Central memory CD4-positive, alpha-beta T cell (primary cell): ENCODE measurements at regions not wholly inside any gene's neighbourhood (a gene's known extent, or its start where the extent isn't known, plus 50 kb on each side); places are given as distances from the start of the nearest gene placed in this dataset.

ENCODE experiments used
- DNase-seq: peaks from one replicate; pipeline ENCODE4 v3.0.0; 2022

DNA sequence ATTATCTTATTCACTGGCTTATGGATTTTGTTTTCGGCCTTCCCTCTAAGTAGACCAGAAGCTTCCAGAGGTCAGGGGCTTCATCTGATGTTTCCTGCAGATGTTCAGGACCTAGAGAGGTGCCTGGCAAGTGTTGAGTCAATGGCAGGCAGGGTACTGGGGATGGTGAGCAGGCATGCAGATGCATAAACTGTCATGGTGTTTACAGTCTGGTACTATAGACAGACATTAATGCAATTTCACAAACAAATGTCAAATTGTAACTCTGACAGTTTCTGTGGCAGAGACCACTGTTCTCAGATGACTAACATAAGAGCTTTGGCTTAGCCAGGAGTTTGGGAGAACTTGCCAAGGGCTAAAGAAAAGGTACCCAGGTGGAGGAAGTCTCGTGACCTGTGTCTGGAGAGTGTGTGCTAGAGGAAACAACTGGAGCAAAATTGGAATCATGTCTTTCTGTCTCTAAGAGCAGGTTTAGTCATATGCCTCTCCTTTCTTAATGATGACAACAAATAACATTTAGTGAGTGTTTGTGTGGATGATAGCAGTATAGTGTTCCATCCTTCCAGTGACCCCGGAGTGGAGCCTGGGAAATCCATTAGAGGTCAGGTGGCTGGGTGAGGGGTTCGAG is 53.7 kb upstream of the TRAK1 start:
- no peak for DNase-seq

DNA sequence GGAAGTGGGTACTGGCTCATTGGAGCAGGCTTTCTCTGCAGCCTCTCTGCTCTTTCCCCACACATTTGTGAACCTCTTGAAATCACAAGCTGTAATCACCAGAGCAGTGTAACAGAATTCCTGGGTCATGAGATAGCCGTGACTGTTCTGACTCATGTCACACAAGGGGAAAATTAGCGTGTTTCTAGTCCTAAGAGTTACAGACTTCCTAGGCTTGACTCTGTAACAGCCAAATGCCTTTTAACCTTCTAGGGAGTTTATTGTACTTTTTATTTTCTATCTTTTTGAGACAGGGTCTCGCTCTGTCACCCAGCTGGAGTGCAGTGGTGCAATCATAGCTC is 54.7 kb upstream of the TRAK1 start:
- no peak for DNase-seq

DNA sequence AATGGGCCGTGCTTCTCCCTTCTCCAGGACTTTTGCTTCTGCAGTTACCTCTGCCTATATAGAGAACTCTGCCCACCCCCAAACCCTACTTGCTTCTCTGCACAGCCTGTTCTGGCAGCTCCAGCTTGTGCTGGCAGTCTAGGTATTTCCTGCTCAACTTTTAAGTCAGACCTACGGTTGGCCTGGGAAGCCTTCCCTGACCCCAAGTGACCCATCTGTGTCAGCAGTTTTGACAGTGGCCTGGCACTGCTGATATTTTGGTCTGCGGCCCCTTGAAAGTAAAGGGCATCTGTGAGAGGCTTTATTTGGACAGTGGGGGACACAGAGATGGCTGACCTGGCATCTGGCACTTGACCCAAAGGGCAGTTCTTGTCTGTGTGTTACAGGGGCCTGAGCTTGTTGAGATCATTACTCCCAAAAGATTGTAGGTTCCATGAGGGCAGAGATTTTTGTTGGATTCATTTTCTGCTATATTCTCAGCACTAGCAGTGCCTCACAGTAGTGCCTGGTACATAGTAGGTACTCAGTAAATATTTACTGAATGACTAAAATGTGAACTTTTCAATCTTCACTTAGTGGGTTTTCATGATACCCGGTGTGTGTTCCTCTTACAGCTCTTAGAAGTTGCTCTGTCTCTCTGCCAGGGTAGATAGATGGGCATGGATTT is 55.2 kb upstream of the TRAK1 start:
- DNase-seq = no peak

DNA sequence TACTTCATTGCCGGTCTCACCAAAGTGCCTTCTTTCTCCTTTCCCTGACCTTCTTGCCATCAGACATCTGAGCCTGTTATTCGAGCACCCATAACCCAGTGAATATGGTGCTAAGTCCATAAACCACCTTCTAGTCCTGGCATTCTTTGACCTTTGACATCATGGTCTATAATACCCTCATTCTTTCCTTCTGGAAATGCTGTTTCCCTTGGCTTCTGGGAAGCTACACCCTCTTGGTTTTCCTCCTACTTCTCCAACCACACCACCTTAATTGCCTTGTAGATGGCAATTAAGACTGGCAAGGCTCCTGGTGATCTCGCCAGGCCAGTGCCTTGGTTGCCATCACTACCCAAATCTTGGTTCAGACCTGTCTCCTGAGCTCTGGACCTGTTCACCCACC is 56.1 kb upstream of the TRAK1 start:
- DNase-seq = no peak

DNA sequence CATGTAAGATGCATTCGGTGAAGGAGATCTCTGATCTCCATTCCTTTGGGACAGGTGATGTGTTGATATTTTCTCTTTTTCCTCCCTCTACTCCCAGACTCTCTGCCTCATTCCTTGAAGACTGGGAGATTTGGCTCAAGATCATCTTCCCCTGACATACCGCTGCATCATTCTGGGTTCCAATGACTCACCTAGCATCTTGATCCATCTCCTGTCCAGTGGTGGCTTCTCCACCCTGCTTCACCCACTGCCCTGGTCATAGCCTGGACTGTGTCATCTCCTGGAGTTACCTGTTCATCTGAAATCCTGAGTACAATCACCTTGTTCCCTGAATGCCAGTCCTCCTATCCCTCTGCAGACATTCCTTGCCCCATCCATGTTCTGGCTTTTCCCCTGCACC is 57.4 kb upstream of the TRAK1 start:
- DNase-seq = no peak

DNA sequence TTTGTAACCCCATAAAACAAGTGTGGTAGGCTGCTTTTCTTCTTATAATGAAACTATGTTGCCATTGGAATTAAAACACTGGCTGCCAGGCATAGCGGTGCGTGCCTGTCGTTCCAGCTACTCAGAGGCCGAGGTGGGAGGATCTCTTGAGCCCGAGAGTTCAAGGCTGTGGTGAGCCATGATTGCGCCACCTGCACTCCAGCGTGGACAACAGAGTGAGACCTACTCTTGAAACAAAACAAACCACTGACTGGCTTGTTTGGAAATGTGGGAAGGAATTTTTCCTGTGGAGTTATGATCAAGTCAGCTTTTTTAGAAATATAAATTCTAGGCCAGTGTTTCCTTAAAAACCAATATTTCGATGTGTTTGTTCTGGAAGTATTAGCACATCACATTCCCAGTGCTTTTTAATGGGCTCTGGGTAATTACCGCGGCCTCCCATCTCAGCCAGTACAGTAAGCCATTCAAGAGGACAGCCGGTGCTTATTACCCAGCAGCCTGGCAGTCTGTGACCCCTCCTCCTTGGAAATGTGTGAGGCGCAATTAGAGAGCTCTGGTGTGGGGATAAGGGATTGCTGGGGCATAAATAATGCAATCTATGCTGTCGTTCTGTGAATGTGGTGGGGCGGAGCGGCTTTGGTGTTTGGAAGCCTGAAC is 58.3 kb upstream of the TRAK1 start:
- no peak for DNase-seq

DNA sequence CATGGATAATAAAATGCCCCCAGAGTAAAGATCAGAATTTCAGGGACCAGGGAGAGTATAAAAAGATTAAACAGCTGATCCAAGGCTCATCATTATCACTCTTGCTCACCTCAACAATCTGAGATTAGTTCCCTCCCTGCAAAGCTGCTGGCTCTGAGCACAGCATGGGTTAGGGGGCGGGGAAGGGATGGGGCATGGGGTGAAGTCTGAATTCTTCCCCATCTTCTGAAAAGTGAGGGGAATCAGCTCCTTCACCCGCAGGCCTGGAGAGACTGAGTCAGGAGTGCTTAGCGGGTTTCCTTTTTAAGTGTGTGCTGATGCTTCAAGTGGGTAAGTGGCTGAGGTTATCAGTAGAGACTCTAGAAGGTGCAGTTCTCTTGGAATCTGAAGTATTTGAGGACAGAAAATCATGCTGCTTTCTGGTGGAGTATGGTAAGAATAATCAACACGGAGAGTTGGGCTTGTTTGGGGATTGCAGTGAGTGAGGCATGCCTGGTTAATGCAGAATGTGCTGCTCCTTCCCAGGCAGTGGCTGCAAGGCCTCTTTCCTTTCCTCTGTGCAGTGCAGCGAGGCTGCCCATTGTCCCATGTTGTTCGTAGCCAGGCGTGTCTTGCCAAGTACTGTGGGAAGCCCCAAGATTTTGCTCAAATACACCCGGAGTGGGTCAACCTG is 59.2 kb upstream of the TRAK1 start:
- no peak for DNase-seq

DNA sequence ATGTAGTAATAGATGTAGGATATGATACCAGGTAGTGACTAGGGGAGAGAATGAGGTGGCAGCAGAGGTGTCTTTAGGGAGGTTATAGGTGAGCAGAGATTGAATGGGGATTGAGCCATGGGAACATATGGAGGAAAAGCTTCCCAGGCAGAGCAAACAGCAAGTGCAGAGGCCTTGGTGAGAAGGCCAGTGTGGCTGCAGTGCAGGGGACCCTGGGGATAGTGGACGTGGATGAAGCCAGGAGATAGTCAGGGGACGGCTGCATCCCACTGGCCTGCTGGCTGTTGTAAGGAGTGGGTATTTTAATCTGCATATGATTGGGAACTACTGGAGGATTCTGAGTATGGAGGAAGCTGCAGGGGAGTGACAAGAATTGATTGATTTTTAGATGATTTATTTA is 62.7 kb upstream of the TRAK1 start:
- DNase-seq = no peak

DNA sequence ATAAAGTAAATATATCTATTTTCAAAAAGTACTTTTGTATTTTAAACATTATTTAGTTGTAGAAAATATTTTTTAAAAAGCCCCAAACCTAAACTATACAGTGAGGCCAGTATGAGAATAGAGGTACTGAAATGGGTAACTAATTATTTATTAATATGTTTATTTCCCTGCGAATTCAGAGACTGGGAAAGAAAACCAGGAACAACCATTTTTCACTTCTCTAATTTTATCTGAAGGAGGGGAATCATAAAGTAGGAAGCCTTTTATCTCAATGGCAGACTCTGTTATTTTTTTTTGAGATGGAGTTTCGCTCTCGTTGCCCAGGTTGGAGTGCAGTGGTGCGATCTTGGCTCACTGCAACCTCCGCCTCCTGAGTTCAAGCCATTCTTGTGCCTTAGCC is 63.6 kb upstream of the TRAK1 start:
- DNase-seq = no peak

DNA sequence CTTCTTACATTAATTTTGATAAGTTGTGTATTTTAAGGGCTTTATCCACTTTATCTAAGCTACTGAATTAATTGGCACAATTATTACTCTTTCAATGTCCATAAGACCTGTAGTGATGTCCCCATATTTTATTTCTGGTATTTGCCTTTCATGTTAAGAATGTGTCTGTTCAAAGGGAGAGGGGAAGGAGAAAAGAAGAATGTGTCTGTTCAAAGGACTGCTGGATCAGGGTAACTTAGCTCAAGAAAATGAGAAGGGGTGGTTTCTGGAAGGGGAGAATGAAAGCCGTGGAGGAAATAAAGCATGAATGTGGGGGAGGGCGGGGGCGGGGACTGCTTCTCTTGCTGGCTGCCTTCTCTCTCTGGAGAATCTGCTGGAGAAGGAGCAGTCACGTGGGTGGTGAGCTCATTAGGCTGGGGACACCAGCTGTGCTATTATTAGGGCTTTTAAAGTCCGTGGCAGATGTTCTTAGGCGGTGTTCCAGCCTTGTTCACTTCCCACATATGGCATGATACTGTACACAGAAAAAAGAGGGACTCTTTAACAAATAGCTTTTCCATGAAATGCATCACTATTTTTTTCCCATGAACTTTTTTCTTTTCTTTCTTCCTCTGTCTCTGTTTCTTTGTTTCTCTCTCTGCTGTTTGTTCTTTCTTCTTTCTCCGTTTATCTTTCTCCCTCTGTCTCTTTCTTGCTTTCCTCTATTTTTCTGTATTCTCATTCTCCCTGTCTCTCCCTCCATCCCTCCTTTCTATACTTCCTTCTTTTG is 63.7 kb upstream of the ULK4 start:
- DNase-seq = no peak

DNA sequence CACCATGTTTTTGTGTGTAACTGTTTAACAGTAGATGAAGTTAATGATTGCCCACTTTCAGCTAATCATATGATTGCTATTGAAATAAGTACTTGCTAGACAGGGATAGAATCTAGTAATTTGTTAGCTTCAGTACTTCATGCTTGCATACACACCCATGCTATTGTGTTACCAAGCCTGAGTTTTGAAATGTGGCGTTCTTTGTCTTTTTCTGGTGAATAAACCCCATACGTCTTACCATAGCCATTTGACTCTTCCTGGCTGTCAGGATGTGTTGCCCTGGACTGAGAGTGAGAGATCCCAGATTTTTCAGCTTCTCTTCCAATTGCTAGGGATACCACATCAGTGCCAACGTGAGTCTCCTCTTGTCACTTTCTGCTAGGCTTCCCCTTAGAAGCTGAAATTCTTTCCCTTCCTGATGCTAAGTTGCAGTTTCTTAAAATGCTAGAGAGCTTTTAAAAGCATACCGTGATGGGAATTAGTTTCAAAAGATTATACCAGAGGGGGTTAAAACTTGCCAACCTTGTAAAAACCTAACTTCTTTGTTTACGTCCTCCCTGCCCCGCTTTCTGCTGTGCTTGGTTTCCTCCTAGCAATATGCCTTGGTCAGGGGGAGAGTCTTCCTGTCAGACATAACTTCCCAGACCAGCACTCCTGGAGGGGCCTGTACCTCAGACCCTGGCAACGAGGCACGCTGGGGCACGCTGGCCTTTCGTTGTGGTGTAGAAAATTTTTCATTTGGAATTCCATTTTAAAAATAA is 62.9 kb upstream of the ULK4 start:
- DNase-seq = no peak

DNA sequence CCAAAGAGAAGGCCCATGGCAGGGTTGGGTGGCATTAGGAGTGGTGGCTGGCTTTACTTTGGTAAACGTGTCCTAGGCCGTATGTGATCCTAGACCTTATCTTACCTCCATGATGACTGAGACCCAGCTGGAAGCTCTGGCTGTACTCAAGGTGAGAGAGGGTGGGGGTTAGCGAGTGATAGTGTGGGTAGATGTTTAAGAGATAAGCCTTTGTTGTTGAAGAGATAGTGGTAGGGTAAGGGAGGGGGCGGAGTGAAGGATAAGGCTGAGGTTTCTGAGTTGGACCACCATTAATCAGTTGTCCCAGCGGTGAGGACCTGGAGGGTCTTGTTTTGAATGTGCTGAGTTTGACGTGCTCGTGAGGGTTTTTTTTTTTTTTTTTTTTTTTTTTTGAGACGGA is 61.5 kb upstream of the ULK4 start:
- peak; percentile 4 for DNase-seq

DNA sequence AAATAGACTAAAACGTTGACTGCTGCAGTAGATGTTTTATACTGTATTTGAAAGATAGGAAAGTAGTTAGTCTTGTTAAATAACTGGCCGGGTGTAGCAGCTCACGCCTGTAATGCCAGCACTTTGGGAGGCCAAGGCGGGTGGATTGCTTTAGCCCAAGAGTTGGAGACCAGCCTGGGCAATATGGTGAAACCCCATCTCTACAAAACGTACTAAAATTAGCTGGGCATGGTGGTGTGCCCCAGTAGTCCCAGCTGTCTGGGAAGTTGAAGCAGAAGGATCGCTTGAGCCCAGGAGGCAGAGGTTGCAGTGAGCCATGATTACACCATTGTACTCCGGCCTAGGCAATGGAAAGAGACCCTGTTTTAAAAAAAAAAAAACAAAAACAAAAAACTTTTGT is 60.5 kb upstream of the ULK4 start:
- DNase-seq = no peak

DNA sequence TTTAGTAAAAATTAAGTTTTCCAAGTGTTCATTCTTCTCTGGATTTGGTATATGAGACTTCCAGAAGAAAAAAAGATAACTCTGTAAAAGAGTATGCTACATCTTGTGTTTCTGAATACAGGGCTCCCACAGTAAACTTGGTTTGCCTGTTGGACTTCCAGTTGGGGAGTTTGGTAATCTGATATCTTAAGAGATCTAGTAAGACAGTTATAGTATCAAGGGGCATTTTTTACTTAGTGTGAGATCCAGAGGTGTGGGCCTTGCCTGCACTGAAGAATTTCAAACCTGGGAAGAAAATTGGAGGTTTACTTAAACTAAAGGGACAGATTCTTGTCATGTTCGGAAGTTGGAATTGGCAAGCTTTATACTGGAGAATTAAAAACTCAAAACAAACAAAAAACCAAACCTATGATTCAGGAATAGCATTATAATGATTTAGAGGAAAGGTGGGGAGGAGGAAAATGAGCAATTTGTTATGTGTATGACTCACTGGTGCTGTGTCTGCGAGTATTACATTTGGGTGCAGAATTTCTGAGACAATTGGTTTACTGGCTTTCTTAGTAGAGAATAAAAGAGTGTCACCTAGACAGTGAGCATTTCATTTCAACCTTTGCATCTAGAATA is 58.9 kb upstream of the ULK4 start:
- DNase-seq = no peak

DNA sequence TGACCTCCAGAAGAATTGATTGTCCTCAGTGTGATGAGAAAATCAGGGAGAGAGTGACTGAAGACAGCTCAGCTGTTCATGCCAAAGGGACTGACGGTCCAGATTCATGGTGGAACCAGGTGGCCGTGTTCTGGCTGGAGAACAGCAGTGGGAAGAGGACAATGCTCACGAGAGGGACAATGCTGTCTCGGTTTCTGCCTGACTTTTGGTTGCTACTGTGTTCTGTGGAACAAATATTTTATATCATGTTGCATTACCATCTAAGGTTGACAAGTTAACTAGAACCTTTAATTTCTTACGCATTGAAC is 58.0 kb upstream of the ULK4 start:
- no peak for DNase-seq

DNA sequence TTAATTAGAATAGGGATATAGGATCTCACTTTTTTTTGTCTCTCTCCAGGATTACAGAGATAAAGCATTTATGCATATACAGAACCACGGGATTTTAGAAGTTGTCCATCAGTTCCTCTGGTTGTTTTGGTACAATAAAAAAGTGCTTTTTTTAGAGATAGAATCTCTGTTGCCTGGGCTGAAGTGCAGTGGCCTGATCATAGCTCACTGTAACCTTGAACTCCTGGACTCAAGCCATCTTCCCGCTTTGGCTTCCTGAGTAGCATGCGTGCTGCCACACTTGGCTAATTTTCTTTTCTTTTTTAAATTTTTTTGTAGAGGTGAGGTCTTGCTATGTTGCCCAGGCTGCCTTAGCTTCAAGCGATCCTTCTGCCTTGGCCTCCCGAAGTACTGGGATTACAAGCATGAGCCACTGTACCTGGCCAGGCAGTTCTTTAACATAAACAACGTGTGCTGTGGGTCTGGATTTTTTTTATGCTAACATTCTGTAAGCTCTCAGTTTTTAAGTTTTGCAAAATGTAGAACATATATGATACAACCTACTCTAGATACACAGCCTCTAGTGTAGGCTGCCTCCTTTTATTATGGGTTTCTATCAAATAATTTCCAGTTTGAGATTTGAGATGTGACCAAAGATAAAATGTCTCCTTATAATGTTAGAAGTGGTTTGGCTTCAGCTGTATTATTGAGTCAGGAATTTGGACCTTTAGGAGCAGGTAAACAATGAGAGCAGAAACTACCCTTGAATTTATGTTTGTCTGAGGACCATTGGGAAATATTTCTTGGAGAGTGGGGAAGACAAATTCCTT is 57.4 kb upstream of the ULK4 start:
- DNase-seq = no peak

DNA sequence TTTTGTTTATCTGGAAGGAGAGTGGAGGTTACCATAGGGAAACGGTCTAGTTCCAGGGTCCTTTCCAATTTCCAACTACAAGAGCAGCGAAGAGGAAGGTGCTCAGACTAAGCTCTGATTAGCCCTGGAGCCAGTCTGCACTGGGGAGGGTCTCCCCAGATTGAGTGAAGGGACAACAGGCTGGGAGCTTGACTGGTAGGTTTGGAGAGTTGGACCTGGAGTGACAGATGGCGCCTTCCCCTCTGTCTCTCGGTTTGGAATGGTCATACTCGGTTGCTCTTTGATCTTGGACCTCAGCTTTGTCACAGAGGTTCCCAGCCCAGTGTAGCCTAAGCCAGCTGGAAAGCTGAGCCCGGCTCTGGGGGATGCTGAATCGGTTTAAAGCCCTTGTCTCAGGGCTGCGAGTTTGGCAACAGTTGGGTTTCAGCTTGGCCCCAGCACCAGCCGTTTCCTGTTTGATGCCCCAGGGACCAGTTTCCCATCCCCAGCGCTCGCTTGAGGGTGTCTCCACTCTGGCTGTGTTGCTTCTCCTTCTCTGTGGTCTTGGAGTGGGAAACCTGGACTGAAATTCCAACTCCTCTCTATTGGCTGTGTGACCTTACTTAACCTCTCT is 53.1 kb upstream of the ULK4 start:
- no peak for DNase-seq

DNA sequence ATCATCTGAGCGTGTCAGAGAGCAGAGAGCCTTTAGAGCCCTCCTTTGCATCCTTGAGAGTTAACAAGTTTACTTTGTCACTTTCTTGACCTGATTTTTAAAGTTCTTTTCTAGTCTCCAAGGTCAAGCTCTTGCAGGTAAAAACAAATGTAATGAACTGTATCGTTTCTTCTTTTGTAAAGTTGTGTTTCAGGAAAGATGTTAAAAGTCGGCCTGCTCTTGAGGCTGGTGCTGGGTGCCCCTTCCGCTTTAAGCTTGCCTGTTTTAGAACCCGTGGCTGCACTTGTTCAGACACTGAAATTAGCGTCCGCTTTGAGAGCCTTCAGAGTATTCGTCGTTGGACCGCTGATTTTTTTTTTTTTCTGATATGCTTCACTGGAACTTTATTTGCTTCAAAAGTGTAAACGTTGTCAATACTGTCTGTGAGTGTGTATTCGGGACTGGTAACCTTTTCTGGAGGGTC is 52.6 kb upstream of the ULK4 start:
- peak; percentile 5 for DNase-seq

DNA sequence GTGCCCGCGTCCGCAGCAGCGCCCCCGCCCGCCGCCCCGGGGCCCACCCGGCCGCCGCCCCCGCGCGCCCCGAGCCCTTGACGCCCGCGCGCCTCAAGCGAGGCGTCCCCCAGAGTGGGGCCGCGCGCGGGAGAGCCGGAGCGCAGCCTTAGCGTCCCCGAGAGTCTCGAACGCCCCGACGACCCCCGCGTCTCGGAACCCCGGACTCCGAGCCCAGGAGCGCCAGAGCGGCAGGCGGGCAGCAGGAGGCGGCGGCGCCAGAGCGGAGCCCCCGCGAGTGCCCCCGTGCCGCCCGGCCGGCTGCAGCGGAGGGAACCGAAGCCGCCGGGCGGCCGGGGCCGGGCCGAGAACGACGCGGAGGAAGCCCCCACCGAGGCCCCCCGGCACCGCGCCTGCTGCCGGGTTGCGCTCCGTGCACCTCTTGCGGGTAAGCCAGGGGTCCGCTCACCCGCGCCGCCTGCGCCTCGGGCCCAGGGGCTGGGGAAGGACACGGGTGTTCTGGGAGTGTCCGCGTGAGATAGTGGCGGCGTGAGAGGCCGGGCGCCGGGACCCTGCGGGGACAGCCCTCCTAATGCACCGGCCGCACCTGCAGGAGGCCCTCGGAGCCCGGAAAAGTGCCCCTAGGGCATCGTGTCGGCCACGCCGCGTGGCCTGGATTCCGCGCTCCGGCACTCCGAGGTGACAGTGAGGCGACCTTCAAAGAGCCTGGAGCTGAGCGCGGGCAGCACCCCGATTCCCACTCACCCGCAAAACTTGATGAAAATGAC is 52.0 kb upstream of the ULK4 start:
- peak; percentile 24 for DNase-seq
